ENCODE measurements at regions not wholly inside any gene's neighbourhood (a gene's known extent, or its start where the extent isn't known, plus 50 kb on each side); places are given as distances from the start of the nearest gene placed in this dataset.

DNA sequence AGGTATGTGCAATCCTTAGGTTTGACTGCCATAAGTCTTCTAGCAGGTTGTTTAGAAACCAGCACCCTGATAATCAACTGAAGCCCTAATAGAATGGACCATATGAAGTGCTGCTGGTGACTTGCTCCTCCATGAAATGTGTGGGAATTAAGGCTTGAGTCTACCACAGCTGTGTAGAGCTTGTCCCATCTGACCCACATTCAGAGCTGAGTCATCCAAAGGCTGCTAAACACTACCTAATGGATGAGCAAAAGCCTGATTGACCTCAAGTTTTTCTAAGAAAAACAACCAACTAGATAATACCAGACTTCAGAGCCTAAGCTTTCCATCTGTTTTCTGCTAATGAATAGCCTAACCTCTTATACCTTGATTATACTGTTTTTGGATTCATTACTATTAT lies 120.3 kb upstream of the MOCS1 start:
- TF ChIP-seq, protein P1, sequence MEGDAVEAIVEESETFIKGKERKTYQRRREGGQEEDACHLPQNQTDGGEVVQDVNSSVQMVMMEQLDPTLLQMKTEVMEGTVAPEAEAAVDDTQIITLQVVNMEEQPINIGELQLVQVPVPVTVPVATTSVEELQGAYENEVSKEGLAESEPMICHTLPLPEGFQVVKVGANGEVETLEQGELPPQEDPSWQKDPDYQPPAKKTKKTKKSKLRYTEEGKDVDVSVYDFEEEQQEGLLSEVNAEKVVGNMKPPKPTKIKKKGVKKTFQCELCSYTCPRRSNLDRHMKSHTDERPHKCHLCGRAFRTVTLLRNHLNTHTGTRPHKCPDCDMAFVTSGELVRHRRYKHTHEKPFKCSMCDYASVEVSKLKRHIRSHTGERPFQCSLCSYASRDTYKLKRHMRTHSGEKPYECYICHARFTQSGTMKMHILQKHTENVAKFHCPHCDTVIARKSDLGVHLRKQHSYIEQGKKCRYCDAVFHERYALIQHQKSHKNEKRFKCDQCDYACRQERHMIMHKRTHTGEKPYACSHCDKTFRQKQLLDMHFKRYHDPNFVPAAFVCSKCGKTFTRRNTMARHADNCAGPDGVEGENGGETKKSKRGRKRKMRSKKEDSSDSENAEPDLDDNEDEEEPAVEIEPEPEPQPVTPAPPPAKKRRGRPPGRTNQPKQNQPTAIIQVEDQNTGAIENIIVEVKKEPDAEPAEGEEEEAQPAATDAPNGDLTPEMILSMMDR (IDR thresholded peaks at IDR 0.05) = no peak
- no peak for TF ChIP-seq EP300 (IDR thresholded peaks at IDR 0.05)
- TF ChIP-seq POLR2A (IDR thresholded peaks at IDR 0.05) = no peak
- TF ChIP-seq POLR2AphosphoS5 (IDR thresholded peaks at IDR 0.05) = no peak

All from sigmoid colon (tissue), 4 donors.